ENCODE measurements at regions not wholly inside any gene's neighbourhood (a gene's known extent, or its start where the extent isn't known, plus 50 kb on each side); places are given as distances from the start of the nearest gene placed in this dataset.

GRCh38 chr4:100106982-100107381, 83.3 kb downstream of the DDIT4L start:
- H3K27me3 ChIP-seq, result no peaks in the 10 kb centered on the region
- no peak for DNase-seq (ENCODE audit: low read depth in 1 of 2, low spot score in 1 of 2)

GRCh38 chr4:100103671-100104070, 86.6 kb downstream of the DDIT4L start:
- no peak for TF ChIP-seq CTCF (IDR thresholded peaks at IDR 0.05; ENCODE audit: low read depth, low read length)
- Histone ChIP-seq H3K4me1 (ENCODE audit: low read depth) (no peaks in the 10 kb centered on the region), H3K27ac (no peak overlapping the region), H3K27me3 (no peaks in the 10 kb centered on the region), H3K36me3 (no peaks in the 10 kb centered on the region), H3K4me3 (no peak overlapping the region), H3K9me3 (ENCODE audit: low read depth) (no peaks in the 10 kb centered on the region)
- no peak for DNase-seq (ENCODE audit: low read depth in 1 of 2, low spot score in 1 of 2)

More at GRCh38 chr4:100106982-100107381, 83.3 kb downstream of the DDIT4L start:
- H3K9me3 ChIP-seq (ENCODE audit: low read depth), result no peaks in the 10 kb centered on the region
- H3K36me3 ChIP-seq, result no peaks in the 10 kb centered on the region
- no peak overlapping the region for H3K27ac ChIP-seq
- no peak for TF ChIP-seq CTCF (IDR thresholded peaks at IDR 0.05; ENCODE audit: low read depth, low read length)
- no peaks in the 10 kb centered on the region for H3K4me1 ChIP-seq (ENCODE audit: low read depth)
- H3K4me3 ChIP-seq, result no peak overlapping the region

- Histone ChIP-seq H3K36me3 (no peaks in the 10 kb centered on the region), H3K27ac (no peak overlapping the region), H3K4me3 (no peak overlapping the region), H3K9me3 (ENCODE audit: low read depth) (no peaks in the 10 kb centered on the region), H3K27me3 (no peaks in the 10 kb centered on the region), H3K4me1 (ENCODE audit: low read depth) (peaks cover 3% of the 10 kb centered on the region)
- no peak for TF ChIP-seq CTCF (IDR thresholded peaks at IDR 0.05; ENCODE audit: low read depth, low read length)
- no peak for DNase-seq (ENCODE audit: low read depth in 1 of 2, low spot score in 1 of 2)
These were observed 89.3 kb downstream of the DDIT4L start for GRCh38 chr4:100100985-100101384.

GRCh38 chr4:100099746-100100145, 90.5 kb downstream of the DDIT4L start:
- Histone ChIP-seq H3K27me3 (no peaks in the 10 kb centered on the region), H3K4me1 (ENCODE audit: low read depth) (peaks cover 8% of the 10 kb centered on the region), H3K4me3 (no peak overlapping the region), H3K9me3 (ENCODE audit: low read depth) (no peaks in the 10 kb centered on the region), H3K27ac (no peak overlapping the region), H3K36me3 (no peaks in the 10 kb centered on the region)
- DNase-seq (ENCODE audit: low read depth in 1 of 2, low spot score in 1 of 2), result no peak
- no peak for TF ChIP-seq CTCF (IDR thresholded peaks at IDR 0.05; ENCODE audit: low read depth, low read length)

- TF ChIP-seq CTCF (IDR thresholded peaks at IDR 0.05; ENCODE audit: low read depth, low read length), result no peak
- no peak overlapping the region for H3K4me3 ChIP-seq
- no peak for DNase-seq (ENCODE audit: low read depth in 1 of 2, low spot score in 1 of 2)
- H3K27ac ChIP-seq, result no peak overlapping the region
- no peaks in the 10 kb centered on the region for H3K36me3 ChIP-seq
- peaks cover 8% of the 10 kb centered on the region for H3K4me1 ChIP-seq (ENCODE audit: low read depth)
- H3K9me3 ChIP-seq (ENCODE audit: low read depth), result no peaks in the 10 kb centered on the region
- H3K27me3 ChIP-seq, result no peaks in the 10 kb centered on the region
These were observed 91.6 kb downstream of the DDIT4L start for GRCh38 chr4:100098681-100099080.

GRCh38 chr4:100098011-100098545, 92.2 kb downstream of the DDIT4L start:
- peaks cover 10% of the 10 kb centered on the region for H3K4me1 ChIP-seq (ENCODE audit: low read depth)
- H3K27me3 ChIP-seq, result no peaks in the 10 kb centered on the region
- H3K27ac ChIP-seq, result no peak overlapping the region
- TF ChIP-seq CTCF (IDR thresholded peaks at IDR 0.05; ENCODE audit: low read depth, low read length), result no peak
- no peak for DNase-seq (ENCODE audit: low read depth in 1 of 2, low spot score in 1 of 2)
- H3K36me3 ChIP-seq, result no peaks in the 10 kb centered on the region
- no peak overlapping the region for H3K4me3 ChIP-seq
- no peaks in the 10 kb centered on the region for H3K9me3 ChIP-seq (ENCODE audit: low read depth)

Measured in cardiac muscle cell (in vitro differentiated cells and primary cell).